PC-9 (cell line): ENCODE measurements at regions not wholly inside any gene's neighbourhood (a gene's known extent, or its start where the extent isn't known, plus 50 kb on each side); places are given as distances from the start of the nearest gene placed in this dataset.
"Not testable (repeated sequence)": the region's sequence is repeated elsewhere in the genome, so short reads cannot be mapped to it uniquely, and the experiment has no call there.

ENCODE experiments used
- CTCF ChIP-seq: fragments of 200-600 bp; sonication (generic); conservative IDR thresholded peaks from 2 replicates; pipeline ENCODE4 v1.6.1; 2017; ENCODE audit warnings: mixed run types, antibody characterized with exemption, mild to moderate bottlenecking, moderate library complexity
- EZH2 ChIP-seq: fragments of 200-600 bp; sonication (generic); IDR thresholded peaks from 2 replicates; pipeline ENCODE4 v1.8.0; 2017; ENCODE audit warnings: antibody characterized with exemption, low read depth

GRCh38 chr17:21775566-21775965 is 83.2 kb downstream of the KCNJ18 start:
- TF ChIP-seq CTCF, EZH2: not testable (repeated sequence)
